Right lobe of liver (tissue), 6 donors: ENCODE measurements at regions not wholly inside any gene's neighbourhood (a gene's known extent, or its start where the extent isn't known, plus 50 kb on each side); places are given as distances from the start of the nearest gene placed in this dataset.

Experiments
- ATAC-seq, 4 donors: fragments of 200-7000 bp; cut with Tn5 transposase; one replicate each; pipeline ENCODE4 v1.9.1; 2020; ENCODE audit warnings: mild to moderate bottlenecking in 4 of 4, moderate library complexity in 4 of 4
- DNase-seq, 3 donors: peaks; one replicate each; pipeline ENCODE4 v3.0.0-alpha.2; 2020
- H3K27ac ChIP-seq, 3 donors: fragments of 200-600 bp; one replicate each; pipeline ENCODE4 v1.8.0; 2022
- H3K27me3 ChIP-seq, 2 donors: fragments of 200-600 bp; one replicate each; pipeline ENCODE4 v1.8.0; 2022
- H3K36me3 ChIP-seq, 4 donors: fragments of 200-600 bp; sonication (generic) in 1 of 4; one replicate each; pipeline versions ENCODE4 v1.5.1 to v1.8.0; 2017 to 2022; ENCODE audit warnings: control low read depth in 1 of 4
- H3K4me1 ChIP-seq, 4 donors: fragments of 200-600 bp; sonication (generic) in 1 of 4; one replicate each; pipeline versions ENCODE4 v1.5.1 to v1.8.0; 2017 to 2022; ENCODE audit warnings: control low read depth in 1 of 4
- H3K4me3 ChIP-seq, 3 donors: fragments of 200-600 bp; one replicate each; pipeline ENCODE4 v1.8.0; 2022
- H3K9me3 ChIP-seq, 4 donors: fragments of 200-600 bp; sonication (generic) in 1 of 4; one replicate each; pipeline versions ENCODE4 v1.5.1 to v1.8.0; 2017 to 2022; ENCODE audit warnings: control low read depth in 1 of 4
- CTCF ChIP-seq, 4 donors: fragments of 200-600 bp in 3 of 4; fragments of 450-650 bp in 1 of 4; IDR thresholded peaks; one replicate each; pipeline versions ENCODE4 v1.5.1 to v1.8.0; 2016 to 2022; ENCODE audit warnings: antibody characterized with exemption in 4 of 4, mild to moderate bottlenecking in 2 of 4
- POLR2A ChIP-seq: fragments of 450-650 bp; IDR thresholded peaks from one replicate; pipeline ENCODE4 v1.6.1; 2017; ENCODE audit warnings: antibody characterized with exemption, mild to moderate bottlenecking
- WGBS: methylation state at CpG from one replicate; pipeline ENCODE4 v1.1.6; 2018; ENCODE audit warnings: low coverage, low lambda C conversion rate; ENCODE audit not compliant: insufficient coverage; ENCODE audit errors: missing lambda C conversion rate; 5-methylcytosine and 5-hydroxymethylcytosine counted together
- intact Hi-C, 2 donors: fragments of 100-400 bp; cut with DNase I; formaldehyde crosslinking; loops; one replicate each; pipeline versions ENCODE4 v1.11.2 to v1.14.1; 2022
- donor health status: DM: no; HTN: yes; CAD: no.
- donor health status: DM: no; HTN: no; CAD: no.
- donor health status: DM: no; HTN: no; CAD: no.
- donor health status: DM: no; HTN: yes; CAD: no.
- donor health status: DM: no; HTN: yes; CAD: no.

- no peak for DNase-seq
- Histone ChIP-seq H3K4me1 (no peaks in the 10 kb centered on the region), H3K9me3 (no peaks in the 10 kb centered on the region), H3K36me3 (no peaks in the 10 kb centered on the region), H3K27me3 (no peaks in the 10 kb centered on the region), H3K4me3 (no peak overlapping the region), H3K27ac (no peak overlapping the region)
- 86% methylated on average over 4 of the region's 4 CpGs for WGBS
- ATAC-seq: no peak
- intact Hi-C loops: no loop called here
- TF ChIP-seq CTCF (IDR thresholded peaks at IDR 0.05) (no peak), POLR2A (no peak)
Observed at GRCh38 chr3:106552351-106553043, 683.7 kb upstream of the CBLB start.

- Histone ChIP-seq H3K9me3 (no peaks in the 10 kb centered on the region), H3K4me3 (no peak overlapping the region), H3K27ac (no peak overlapping the region), H3K36me3 (no peaks in the 10 kb centered on the region), H3K27me3 (no peaks in the 10 kb centered on the region), H3K4me1 (no peaks in the 10 kb centered on the region)
- intact Hi-C loops: no loop called here
- whole genome bisulfite sequencing: 65% methylated on average over 3 of the region's 3 CpGs
- DNase-seq: no peak
- no peak for ATAC-seq
- TF ChIP-seq POLR2A (no peak), CTCF (IDR thresholded peaks at IDR 0.05) (no peak)
Observed at GRCh38 chr3:106560451-106560966, 691.7 kb upstream of the CBLB start.

GRCh38 chr3:106566277-106566676 is 697.5 kb upstream of the CBLB start:
- DNase-seq (no peak), ATAC-seq (no peak)
- Histone ChIP-seq H3K27me3 (no peaks in the 10 kb centered on the region), H3K9me3 (no peaks in the 10 kb centered on the region), H3K4me3 (no peak overlapping the region), H3K27ac (no peak overlapping the region), H3K36me3 (no peaks in the 10 kb centered on the region), H3K4me1 (no peaks in the 10 kb centered on the region)
- 29% methylated on average over 4 of the region's 4 CpGs for WGBS
- no peak for TF ChIP-seq CTCF (IDR thresholded peaks at IDR 0.05)
- no peak for TF ChIP-seq POLR2A
- intact Hi-C loops: no loop called here

- no peaks in the 10 kb centered on the region for H3K36me3 ChIP-seq
- no peaks in the 10 kb centered on the region for H3K27me3 ChIP-seq
- ATAC-seq (no peak), DNase-seq (no peak)
- H3K4me1 ChIP-seq: no peaks in the 10 kb centered on the region
- no peak overlapping the region for H3K4me3 ChIP-seq
- WGBS: 50% methylated on average over 1 of the region's 1 CpG
- intact Hi-C loops: no loop called here
- no peak overlapping the region for H3K27ac ChIP-seq
- no peaks in the 10 kb centered on the region for H3K9me3 ChIP-seq
- no peak for TF ChIP-seq CTCF (IDR thresholded peaks at IDR 0.05)
- no peak for TF ChIP-seq POLR2A
Observed at GRCh38 chr3:106570426-106570825, 701.6 kb upstream of the CBLB start.
